DMS114 treated with DMSO at 0.1 percent for 48 hours (cell line): ENCODE measurements at regions not wholly inside any gene's neighbourhood (a gene's known extent, or its start where the extent isn't known, plus 50 kb on each side); places are given as distances from the start of the nearest gene placed in this dataset.

Source experiments
- DNase-seq: peaks from one replicate; lab custom pipeline; 2025; ENCODE audit not compliant: unreplicated experiment; lab: John Stamatoyannopoulos, UW

DNA sequence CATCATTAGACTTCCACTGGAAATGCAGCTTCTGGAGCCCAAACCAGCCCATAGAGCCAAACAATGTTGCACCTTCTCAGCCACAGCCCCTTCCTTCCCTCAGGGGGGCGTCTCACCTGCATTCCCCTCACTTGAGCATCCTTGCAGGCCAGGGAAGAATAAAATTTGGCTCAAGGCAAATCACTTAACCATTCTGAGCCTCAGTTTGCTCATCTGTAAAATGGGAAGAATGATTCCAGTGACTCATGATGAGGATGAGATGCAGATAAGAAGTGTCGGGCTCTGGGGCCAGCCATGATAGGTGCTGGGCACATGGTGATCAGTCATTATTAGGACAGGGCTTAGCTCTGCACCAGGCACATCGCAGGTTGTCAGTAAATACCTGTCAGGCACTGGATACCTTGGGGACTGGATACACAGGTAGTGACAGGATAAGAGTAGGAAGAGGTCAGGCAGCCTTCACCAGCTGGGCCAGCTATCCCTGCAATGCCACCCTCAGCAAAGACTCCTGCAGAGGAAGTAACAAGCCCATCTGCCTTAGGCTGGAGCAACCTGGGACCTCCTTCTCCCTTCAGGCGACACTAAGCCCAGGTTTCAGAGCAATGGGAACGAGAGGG is 208.0 kb upstream of the TNRC6C start:
- no peak for DNase-seq

DNA sequence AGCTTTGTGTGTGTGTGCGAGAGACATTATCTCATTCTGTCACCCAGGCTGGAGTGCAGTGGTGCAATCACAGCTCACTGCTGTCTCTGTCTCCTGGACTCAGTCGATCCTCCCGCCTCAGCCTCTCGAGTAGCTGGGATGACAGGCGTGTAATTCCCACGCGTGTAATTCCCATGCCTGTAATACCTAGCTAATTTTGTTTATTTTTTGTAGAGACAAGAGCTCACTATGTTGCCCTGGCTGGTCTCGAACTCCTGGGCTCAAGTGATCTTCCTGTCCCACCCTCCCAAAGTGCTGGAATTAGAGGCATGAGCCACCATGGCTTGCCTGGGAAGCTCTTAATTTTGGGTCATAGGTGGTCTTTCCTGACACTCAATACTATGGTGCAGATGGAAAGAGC is 205.3 kb upstream of the TNRC6C start:
- DNase-seq, result no peak

DNA sequence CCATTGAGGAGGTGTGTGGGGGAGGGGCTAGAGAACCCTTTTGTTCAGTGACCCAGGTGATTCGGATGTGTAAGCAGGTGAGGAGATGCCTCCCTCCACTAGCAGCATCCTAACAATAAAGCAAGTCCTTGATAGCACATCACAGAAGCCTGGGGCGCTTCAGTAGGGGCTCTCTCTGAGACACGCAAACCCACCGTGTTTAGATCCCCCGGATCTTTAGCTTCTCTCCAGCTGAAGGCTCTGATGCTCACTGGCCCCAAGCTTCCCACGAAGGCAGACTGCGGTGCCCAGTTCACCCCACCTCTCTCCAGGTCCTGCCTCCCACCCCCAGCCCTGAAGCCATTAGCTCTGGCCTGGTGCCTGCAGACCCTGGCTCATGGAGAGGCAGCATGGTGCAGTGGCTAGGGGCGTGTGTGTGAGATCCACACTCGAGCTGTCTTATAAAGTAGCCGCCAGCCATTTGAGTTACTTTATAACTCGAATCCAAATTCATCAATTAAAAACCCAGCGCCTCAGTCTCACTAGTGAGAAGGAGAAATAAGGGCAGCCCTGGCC is 204.7 kb upstream of the TNRC6C start:
- DNase-seq, result no peak

- no peak for DNase-seq
These were observed 203.5 kb upstream of the TNRC6C start for GRCh38 chr17:77754956-77755355.

DNA sequence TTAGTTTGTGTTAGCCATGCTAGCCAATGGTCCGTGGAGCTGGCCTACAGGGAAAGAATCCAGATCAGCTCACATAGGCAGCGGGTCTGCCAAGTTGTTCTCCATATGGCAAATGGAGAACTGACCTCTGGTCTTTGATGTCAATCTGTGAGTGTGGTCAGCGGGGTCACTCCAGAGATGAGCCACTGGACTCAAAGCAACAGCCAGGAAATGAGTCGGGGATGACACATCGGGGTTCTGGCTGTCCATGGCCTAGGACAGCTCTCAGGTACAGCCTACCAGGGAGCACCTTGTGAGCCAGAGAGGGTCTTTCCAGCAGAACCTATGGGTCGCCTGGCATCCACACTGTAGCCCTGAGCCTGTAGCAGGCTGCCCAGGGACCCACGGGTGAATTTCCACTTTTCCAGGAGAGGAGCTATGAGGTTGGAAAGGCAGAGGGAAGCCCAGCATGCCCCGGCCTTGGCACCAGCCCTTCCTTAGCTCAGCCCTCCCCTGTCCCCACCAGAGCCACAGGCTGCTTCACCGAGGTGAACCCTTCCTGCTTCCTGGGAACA is 203.0 kb upstream of the TNRC6C start:
- DNase-seq, result no peak

- DNase-seq, result no peak
These were observed 202.5 kb upstream of the TNRC6C start for GRCh38 chr17:77756028-77756427.

GRCh38 chr17:77756846-77757560 is 201.5 kb upstream of the TNRC6C start:
- DNase-seq, result no peak

GRCh38 chr17:77757561-77757898 is 201.0 kb upstream of the TNRC6C start:
- no peak for DNase-seq

DNA sequence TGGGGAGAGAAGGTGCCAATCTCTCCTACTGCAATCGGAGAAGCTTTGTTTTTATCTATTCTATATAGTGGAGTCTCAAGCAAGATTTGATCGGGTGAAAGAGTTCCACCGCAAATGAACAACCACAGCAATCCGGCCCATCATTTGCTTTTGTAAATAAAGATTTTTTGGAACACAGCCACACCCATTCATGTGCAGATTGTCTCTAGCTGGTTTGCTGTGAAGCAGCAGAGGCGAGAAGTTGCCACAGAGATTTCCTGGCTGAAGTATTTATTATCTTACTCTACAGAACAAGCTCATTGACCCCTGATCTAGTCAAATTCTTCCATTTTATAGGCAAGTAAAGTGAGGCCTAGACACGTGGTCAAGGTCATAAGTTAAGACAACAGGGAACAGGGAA is 195.5 kb upstream of the TNRC6C start:
- DNase-seq, result no peak

GRCh38 chr17:77763575-77763974 is 194.9 kb upstream of the TNRC6C start:
- no peak for DNase-seq

DNA sequence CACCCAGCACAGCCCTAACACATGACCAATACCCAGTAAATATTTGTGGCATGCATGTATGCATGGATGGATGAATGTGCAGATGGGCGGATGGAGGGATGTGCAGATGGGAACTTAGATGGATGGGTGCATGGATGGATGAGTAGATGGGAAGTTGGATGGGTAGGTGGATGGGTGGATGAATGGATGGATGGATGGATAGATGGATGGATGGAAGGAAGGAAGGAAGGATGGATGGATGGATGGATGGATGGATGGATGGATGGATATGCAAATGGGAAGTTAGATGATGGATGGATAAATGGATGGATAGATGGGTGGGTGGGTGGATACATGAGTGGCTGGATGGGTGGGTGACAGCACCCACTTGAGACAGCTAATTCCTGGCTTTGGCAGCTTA is 193.2 kb upstream of the TNRC6C start:
- no peak for DNase-seq

DNA sequence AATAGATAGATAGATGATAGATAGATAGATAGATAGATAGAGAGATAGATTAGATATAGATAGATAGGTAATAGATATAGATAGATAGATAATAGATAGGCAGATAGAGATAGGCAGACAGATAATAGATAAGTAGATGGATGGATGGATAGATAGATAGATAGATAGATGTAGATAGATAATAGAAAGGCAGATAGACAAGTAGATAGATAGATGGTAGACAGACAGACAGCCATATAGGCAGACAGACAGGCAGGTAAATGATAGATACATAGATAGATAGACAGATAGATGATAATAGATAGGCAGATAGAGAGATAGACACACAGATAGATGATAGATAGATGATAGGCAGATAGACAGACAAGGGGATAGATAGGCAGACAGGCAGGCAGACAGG is 191.4 kb upstream of the TNRC6C start:
- DNase-seq, result no peak

GRCh38 chr17:77768248-77768852 is 190.2 kb upstream of the TNRC6C start:
- no peak for DNase-seq

DNA sequence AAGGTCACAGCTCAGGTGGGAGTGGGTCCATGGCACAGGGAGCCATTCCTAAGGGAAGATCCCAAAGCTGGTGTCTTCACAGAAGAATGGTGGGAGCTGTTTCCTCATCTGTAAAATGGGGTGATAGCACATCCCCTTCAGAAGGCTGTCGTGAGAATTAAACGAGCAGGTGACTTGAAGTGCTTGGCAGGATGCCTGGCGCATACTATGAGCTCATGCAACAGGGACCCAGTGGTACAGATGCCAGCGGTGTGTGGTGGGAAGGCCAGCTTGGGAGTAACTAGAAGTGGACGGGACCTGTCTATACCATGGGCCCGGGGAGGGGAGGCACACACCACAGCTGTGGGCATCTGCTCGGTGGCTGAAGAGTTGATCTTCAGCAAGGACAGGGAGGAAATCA is 189.3 kb upstream of the TNRC6C start:
- DNase-seq, result no peak

- no peak for DNase-seq
These were observed 188.7 kb upstream of the TNRC6C start for GRCh38 chr17:77769762-77770161.

- DNase-seq, result no peak
These were observed 188.0 kb upstream of the TNRC6C start for GRCh38 chr17:77770331-77771105.

DNA sequence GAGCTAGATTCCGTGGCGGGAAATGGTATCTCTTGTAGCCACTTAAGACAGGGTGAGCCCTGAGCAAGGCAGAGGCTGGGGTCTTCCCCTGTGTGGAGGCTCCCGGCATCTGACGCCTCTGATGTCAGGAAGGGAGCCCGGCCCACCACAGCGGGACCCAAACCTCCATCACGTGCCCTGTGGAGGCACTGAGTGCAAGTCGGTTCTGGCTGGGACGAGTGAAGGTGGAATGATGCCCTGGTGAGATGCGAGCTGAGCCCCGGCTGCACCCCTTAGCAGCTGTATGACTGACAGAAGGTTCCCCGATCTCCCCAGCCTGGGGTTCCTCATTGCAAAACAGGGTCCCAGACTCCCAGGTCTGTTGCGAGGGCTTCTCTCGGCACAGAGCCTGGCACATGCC is 187.4 kb upstream of the TNRC6C start:
- no peak for DNase-seq

- DNase-seq, result no peak
These were observed 186.9 kb upstream of the TNRC6C start for GRCh38 chr17:77771587-77771986.

- no peak for DNase-seq
These were observed 186.5 kb upstream of the TNRC6C start for GRCh38 chr17:77771998-77772397.

DNA sequence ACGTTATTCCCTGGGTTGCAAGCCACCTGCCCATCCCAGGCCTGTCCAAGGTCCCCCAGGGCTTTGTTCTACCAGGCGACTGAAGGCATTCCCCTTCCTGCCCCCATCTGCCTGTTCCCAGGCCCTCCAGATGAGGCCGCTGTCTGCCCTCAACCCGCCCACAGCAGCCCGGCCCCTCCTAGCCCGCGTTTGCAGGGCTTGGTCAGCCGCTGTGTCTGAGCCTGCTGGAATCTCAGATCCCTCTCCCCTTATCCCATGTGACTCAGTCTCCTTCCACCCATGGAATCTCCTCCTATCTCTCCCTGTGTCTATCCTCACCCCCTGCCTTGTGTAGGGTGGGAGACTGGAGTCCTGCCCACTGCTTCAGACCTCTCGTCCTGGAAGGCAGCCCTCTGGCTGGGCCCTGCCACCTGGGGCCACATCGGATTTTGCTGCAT is 186.0 kb upstream of the TNRC6C start:
- DNase-seq, result no peak

DNA sequence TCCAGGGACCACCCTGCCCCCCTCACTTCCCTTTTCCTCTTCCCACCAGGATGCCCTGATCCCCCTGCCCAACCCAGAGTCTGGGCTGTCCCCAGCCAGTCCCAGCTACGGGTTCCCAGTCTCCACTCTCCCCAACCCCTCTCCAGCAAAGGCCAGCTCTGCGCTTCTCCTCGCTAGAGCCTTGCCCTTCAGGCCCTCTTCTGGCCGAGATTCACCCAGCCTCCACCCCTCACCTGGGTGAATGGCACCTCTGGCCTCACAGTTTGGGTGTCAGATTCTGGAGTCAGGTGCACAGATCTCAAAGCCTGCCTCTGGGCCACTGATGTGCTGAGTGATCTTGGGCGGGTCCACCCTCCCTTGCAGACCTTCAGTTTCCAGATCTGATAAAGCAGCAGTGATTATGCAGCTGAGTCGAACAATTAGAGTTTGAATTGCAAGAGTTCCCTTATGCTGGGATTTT is 185.6 kb upstream of the TNRC6C start:
- DNase-seq, result no peak
